Endothelial cell of umbilical vein (primary cell): ENCODE measurements at regions not wholly inside any gene's neighbourhood (a gene's known extent, or its start where the extent isn't known, plus 50 kb on each side); places are given as distances from the start of the nearest gene placed in this dataset.

ENCODE experiments used
- BruUV-seq: library from RNA; stranded (reverse); fragments of 400-500 nt; replicated peaks from 2 replicates; lab custom pipeline; 2021; lab: Mats Ljungman, UMichigan
- CTCF ChIA-PET: fragments of 300-600, 350-600 bp; sonication (Branson Sonifier 250); formaldehyde crosslinking; loops from one replicate; lab custom pipeline; 2021; ENCODE audit warnings: antibody characterized with exemption, inconsistent platforms; lab: Charles Lee
- POLR2A ChIA-PET: fragments of 300-600, 350-600 bp; sonication (Branson Sonifier 250); formaldehyde crosslinking; loops from one replicate; lab custom pipeline; 2021; ENCODE audit warnings: antibody characterized with exemption, inconsistent platforms; lab: Charles Lee
- DNase-seq: peaks from one replicate; pipeline ENCODE4 v3.0.0-alpha.2; 2011; ENCODE audit warnings: low read depth, low spot score
- FAIRE-seq: peaks from 2 replicates; lab custom pipeline; 2011; peaks lifted over from hg19 to GRCh38; lab: Jason Lieb, UNC
- H2AFZ ChIP-seq: 2 replicates; pipeline ENCODE4 v1.6.0; 2012; ENCODE audit warnings: low read depth, low read length, control low read depth, inconsistent platforms
- H3K27ac ChIP-seq: 2 replicates; pipeline ENCODE4 v1.5.1; 2011; ENCODE audit warnings: low read depth, mild to moderate bottlenecking, control low read depth, low read length, moderate library complexity; ENCODE audit not compliant: insufficient read depth
- H3K27me3 ChIP-seq, 2 experiments: 2 replicates each; pipeline versions ENCODE4 v1.6.0 to v1.6.1; 2011; ENCODE audit warnings: low read length in 2 of 2, mixed read lengths in 1 of 2; ENCODE audit not compliant: control insufficient read depth in 2 of 2, insufficient read depth in 2 of 2
- H3K36me3 ChIP-seq, 2 experiments: 2 replicates in 1 of 2; 3 replicates in 1 of 2; pipeline ENCODE4 v1.5.1; 2011; ENCODE audit warnings: low read length in 2 of 2, mild to moderate bottlenecking in 1 of 2, moderate library complexity in 1 of 2; ENCODE audit not compliant: control insufficient read depth in 2 of 2, insufficient read depth in 2 of 2; ENCODE audit errors: extremely low read depth in 1 of 2
- H3K4me1 ChIP-seq: 3 replicates; pipeline ENCODE4 v1.5.1; 2011; ENCODE audit warnings: mild to moderate bottlenecking, low read length; ENCODE audit not compliant: control insufficient read depth, insufficient read depth; ENCODE audit errors: extremely low read depth
- H3K4me2 ChIP-seq: 2 replicates; pipeline ENCODE4 v1.6.1; 2011; ENCODE audit warnings: low read length, control low read depth, mixed read lengths; ENCODE audit not compliant: insufficient read depth
- H3K4me3 ChIP-seq, 3 experiments: fragments of 200-600 bp in 1 of 3; sonication (generic), shearing (Covaris generic) in 1 of 3; replicated peaks in 1 of 3; 2 replicates each; pipeline ENCODE4 v1.5.1; 2011 to 2016; ENCODE audit warnings: control low read depth in 3 of 3, low read length in 3 of 3, mild to moderate bottlenecking in 2 of 3, inconsistent platforms in 1 of 3, low read depth in 1 of 3, moderate library complexity in 1 of 3; ENCODE audit not compliant: insufficient read depth in 1 of 3
- H3K79me2 ChIP-seq: 2 replicates; pipeline ENCODE4 v1.6.0; 2012; ENCODE audit warnings: low read length, inconsistent platforms; ENCODE audit not compliant: control insufficient read depth, insufficient read depth
- H3K9ac ChIP-seq: replicated peaks from 2 replicates; pipeline ENCODE3; 2011; ENCODE audit warnings: low read length, control low read depth; ENCODE audit not compliant: insufficient read depth; ENCODE audit errors: extremely low read depth
- H3K9me1 ChIP-seq: replicated peaks from 3 replicates; pipeline ENCODE4 v1.6.0; 2011; ENCODE audit warnings: mild to moderate bottlenecking, low read length; ENCODE audit not compliant: control insufficient read depth, insufficient read depth; ENCODE audit errors: extremely low read depth
- H3K9me3 ChIP-seq: replicated peaks from 2 replicates; pipeline ENCODE4 v1.5.1; 2012; ENCODE audit warnings: low read length, inconsistent platforms; ENCODE audit not compliant: control insufficient read depth, insufficient read depth
- H4K20me1 ChIP-seq: replicated peaks from 2 replicates; pipeline ENCODE3; 2011; ENCODE audit warnings: mild to moderate bottlenecking, low read length; ENCODE audit not compliant: control insufficient read depth, insufficient read depth; ENCODE audit errors: extremely low read depth
- EZH2 ChIP-seq: IDR thresholded peaks from 2 replicates; pipeline ENCODE4 v1.6.1; 2012; ENCODE audit warnings: borderline replicate concordance, low read depth, mild to moderate bottlenecking, moderate library complexity, low read length, inconsistent platforms; ENCODE audit not compliant: severe bottlenecking
- FOS ChIP-seq: IDR thresholded peaks from 2 replicates; pipeline ENCODE4 v1.6.1; 2011; ENCODE audit warnings: mild to moderate bottlenecking, low read length, moderate library complexity, borderline replicate concordance; ENCODE audit not compliant: insufficient read depth
- GATA2 ChIP-seq: IDR thresholded peaks from 2 replicates; pipeline ENCODE4 v1.7.0; 2011; ENCODE audit warnings: low read depth, mild to moderate bottlenecking, moderate library complexity, mixed read lengths, low read length; ENCODE audit not compliant: insufficient read length, insufficient read depth
- JUN ChIP-seq: IDR thresholded peaks from 2 replicates; pipeline ENCODE4 v1.6.1; 2011; ENCODE audit warnings: borderline replicate concordance, low read depth; ENCODE audit not compliant: insufficient read length, insufficient read depth
- MYC ChIP-seq: IDR thresholded peaks from one replicate; pipeline ENCODE4 v1.6.1; 2011; ENCODE audit warnings: mild to moderate bottlenecking, low read depth, low read length
- POLR2A ChIP-seq: IDR thresholded peaks from 2 replicates; pipeline ENCODE4 v1.6.1; 2012; ENCODE audit warnings: low read depth, mild to moderate bottlenecking, control low read depth, low read length
- POLR2AphosphoS5 ChIP-seq: IDR thresholded peaks from 2 replicates; pipeline ENCODE4 v1.6.1; 2012; ENCODE audit warnings: low read depth, mild to moderate bottlenecking, control low read depth, low read length, moderate library complexity; ENCODE audit not compliant: insufficient read depth
- dilution Hi-C: fragments of 300-500 bp; cut with MboI; formaldehyde crosslinking; loops from one replicate; pipeline ENCODE4 v1.15.0; 2019; ENCODE audit warnings: low sequenced_read_pairs; ENCODE audit not compliant: extremely low pct_ligation_motif_present
- intact Hi-C: fragments of 100-400 bp; cut with micrococcal nuclease; formaldehyde crosslinking; loops from one replicate; pipeline ENCODE4 v1.10.0; 2022
- TF ChIP-seq, protein P1 (sequence below), 2 donors: IDR thresholded peaks; 1 replicate in 1 of 2; 2 replicates in 1 of 2; pipeline ENCODE4 v1.5.1; 2011; ENCODE audit warnings: low read length in 2 of 2, mild to moderate bottlenecking in 2 of 2, moderate library complexity in 2 of 2, control low read depth in 1 of 2, inconsistent platforms in 1 of 2, low read depth in 1 of 2; ENCODE audit not compliant: insufficient read depth in 1 of 2; ENCODE audit errors: extremely low read depth in 1 of 2
- TF ChIP-seq, protein P2 (sequence below): IDR thresholded peaks from 2 replicates; pipeline ENCODE4 v1.6.1; 2011; ENCODE audit not compliant: insufficient read depth, insufficient read length

DNA sequence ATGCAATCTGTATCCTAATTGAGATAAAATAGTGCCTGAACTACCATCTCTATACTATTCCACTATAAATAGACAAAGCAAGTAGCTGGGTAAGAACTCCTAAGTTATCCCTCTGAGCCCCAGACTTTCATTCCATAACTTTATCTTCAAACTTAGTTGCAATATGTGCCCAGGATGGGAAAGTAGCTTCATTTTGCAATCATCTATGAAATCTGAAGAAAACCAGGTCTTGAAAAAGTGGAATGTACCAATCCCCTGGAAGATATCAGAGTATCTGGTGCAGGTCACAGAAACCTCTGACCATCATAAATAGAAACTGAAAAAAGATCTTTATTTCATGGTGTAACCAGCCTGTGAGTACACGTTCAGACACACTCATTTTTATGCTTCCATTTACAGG is 78.1 kb upstream of the TMEM178A start:
- intact Hi-C loops, result no loop called here
- Histone ChIP-seq H3K36me3 (no peaks in the 10 kb centered on the region), H3K27ac (no peak overlapping the region), H2AFZ (no peak overlapping the region), H3K4me1 (no peaks in the 10 kb centered on the region), H3K9ac (no peak overlapping the region), H4K20me1 (no peaks in the 10 kb centered on the region), H3K27me3 (peaks cover 0 to 7% of the 10 kb centered on the region in 2 experiments), H3K9me3 (no peaks in the 10 kb centered on the region), H3K79me2 (no peaks in the 10 kb centered on the region), H3K4me2 (no peak overlapping the region), H3K4me3 (no peak overlapping the region), H3K9me1 (no peaks in the 10 kb centered on the region)
- BruUV-seq, result no TSS peak
- TF ChIP-seq FOS, result no peak
- TF ChIP-seq, protein P1, sequence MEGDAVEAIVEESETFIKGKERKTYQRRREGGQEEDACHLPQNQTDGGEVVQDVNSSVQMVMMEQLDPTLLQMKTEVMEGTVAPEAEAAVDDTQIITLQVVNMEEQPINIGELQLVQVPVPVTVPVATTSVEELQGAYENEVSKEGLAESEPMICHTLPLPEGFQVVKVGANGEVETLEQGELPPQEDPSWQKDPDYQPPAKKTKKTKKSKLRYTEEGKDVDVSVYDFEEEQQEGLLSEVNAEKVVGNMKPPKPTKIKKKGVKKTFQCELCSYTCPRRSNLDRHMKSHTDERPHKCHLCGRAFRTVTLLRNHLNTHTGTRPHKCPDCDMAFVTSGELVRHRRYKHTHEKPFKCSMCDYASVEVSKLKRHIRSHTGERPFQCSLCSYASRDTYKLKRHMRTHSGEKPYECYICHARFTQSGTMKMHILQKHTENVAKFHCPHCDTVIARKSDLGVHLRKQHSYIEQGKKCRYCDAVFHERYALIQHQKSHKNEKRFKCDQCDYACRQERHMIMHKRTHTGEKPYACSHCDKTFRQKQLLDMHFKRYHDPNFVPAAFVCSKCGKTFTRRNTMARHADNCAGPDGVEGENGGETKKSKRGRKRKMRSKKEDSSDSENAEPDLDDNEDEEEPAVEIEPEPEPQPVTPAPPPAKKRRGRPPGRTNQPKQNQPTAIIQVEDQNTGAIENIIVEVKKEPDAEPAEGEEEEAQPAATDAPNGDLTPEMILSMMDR (IDR thresholded peaks at IDR 0.05; ENCODE audit: extremely low read depth in 1 of 2, insufficient read depth in 1 of 2, low read depth in 1 of 2, low read length in 2 of 2), result no peak
- TF ChIP-seq EZH2, result no peak
- TF ChIP-seq MYC, result no peak
- no peak for TF ChIP-seq GATA2
- TF ChIP-seq POLR2A, result no peak
- TF ChIP-seq, protein P2, sequence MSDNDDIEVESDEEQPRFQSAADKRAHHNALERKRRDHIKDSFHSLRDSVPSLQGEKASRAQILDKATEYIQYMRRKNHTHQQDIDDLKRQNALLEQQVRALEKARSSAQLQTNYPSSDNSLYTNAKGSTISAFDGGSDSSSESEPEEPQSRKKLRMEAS, result no peak
- no peak for TF ChIP-seq JUN
- no peak for TF ChIP-seq POLR2AphosphoS5
- CTCF ChIA-PET, result no interaction called here
- no peak for DNase-seq
- dilution Hi-C loops, result no loop called here
- POLR2A ChIA-PET, result no interaction called here
- FAIRE-seq, result no peak
